SW480 (cell line): ENCODE measurements at regions not wholly inside any gene's neighbourhood (a gene's known extent, or its start where the extent isn't known, plus 50 kb on each side); places are given as distances from the start of the nearest gene placed in this dataset.
A peak's percentile ranks its signal among the peaks of the same experiment; 100 is the strongest.

Experiments
- DNase-seq: peaks from one replicate; pipeline ENCODE4 v3.0.0-alpha.2; 2016; ENCODE audit warnings: low spot score

- no peak for DNase-seq
Observed at GRCh38 chr6:40796260-40797221, 209.4 kb upstream of the LRFN2 start.

DNA sequence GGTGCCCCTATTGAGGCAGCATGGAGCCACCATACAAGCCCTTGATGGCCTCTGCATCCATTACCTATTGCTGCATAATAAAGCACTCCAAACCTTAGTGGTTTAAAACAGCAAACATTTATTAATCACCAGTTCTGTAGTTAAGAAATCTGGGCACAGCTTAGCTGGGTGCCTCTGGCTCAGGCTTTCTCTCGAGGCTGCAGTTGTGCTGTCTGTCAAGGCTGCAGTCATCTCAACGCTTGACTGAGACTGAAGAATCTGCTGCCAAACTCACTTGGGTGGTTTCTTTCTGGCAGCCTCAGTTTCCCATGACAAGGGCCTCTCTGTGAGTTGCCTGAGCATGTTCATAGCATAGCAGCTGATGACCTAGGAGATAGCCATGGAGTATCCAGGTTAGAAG is 207.4 kb upstream of the LRFN2 start:
- no peak for DNase-seq

DNA sequence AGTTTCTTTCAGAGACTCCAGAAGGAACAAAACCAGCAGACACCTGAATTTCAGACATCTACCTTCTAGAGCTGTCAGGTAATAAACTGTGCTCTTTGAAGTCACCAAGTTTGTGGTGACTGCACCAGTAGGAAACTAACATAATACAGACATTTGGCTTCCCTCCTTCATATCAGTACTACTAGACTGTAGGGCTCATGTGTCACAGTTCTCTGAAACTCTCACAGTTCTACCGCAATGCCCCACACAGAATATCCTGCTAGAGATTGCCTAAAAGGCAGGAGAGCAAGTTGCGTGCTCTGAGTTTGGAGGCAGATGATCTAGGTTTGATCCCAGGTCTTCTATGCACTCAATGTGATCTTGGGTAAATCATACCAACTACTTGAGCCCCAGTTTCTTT is 205.0 kb upstream of the LRFN2 start:
- DNase-seq = no peak

- peak; percentile 8 for DNase-seq
Observed at GRCh38 chr6:40791004-40791403, 203.8 kb upstream of the LRFN2 start.

GRCh38 chr6:40788661-40789655 is 201.8 kb upstream of the LRFN2 start:
- no peak for DNase-seq

- no peak for DNase-seq
Observed at GRCh38 chr6:40782355-40782754, 195.2 kb upstream of the LRFN2 start.

GRCh38 chr6:40780637-40781036 is 193.5 kb upstream of the LRFN2 start:
- DNase-seq = no peak

- DNase-seq = peak; percentile 28
Observed at GRCh38 chr6:40779409-40779808, 192.2 kb upstream of the LRFN2 start.

GRCh38 chr6:40778918-40779317 is 191.8 kb upstream of the LRFN2 start:
- DNase-seq = no peak

GRCh38 chr6:40778196-40778595 is 191.0 kb upstream of the LRFN2 start:
- DNase-seq = peak; percentile 14

- peak; percentile 7 for DNase-seq
Observed at GRCh38 chr6:40774932-40775331, 187.8 kb upstream of the LRFN2 start.

DNA sequence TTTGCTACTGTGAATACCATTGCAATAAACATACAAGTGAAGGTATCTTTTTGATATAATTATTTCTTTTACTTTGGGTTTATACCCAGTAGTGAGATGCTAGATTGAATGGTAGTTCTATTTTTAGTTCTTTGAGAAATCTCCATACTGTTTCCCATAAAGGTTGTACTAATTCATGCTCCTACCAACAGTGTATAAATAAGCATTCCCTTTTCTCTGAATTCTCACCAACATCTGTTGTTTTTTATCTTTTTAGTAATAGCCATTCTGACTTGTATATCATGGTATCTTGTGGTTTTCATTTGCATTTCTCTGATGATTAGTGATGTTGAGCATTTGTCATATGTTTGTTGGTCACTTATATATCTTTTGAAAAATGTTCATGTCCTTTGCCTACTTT is 183.6 kb upstream of the LRFN2 start:
- no peak for DNase-seq

DNA sequence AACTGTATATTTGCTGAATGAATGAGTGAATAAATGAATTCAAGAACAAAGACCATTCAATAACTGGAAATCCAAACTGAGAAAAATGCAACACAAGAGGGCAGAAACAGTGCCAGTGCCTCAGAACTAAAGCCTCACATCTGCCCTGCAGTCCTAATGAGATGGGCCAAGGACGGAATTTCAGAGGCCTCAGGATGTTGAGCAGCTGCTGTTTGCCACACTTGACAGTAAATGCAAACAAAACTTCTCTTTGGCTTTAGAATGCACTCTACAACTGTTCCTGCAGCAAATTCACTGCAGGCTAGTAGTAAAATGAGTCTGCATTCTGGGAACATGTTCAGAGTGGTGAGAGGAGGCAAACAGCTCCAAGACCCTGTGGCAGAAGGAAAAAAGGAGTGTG is 177.6 kb upstream of the LRFN2 start:
- DNase-seq = no peak

DNA sequence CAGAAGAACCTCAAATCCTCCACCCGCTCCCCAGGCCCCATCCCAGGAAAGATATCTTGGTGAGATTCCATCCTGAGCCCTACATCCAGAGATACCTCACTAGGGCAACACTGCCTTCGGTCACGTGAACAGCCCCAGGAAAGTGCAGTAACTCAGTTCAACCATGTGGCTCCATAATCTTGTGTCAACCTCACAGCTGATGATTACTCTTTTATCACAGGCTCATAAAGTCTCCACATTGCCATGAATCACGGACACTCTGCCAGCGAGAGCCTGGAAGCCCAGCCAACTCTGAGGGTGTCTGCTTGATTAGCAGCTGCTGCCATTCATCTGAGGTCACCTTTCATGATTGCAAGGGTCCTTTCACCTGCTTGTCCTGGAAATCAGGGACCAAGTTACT is 175.8 kb upstream of the LRFN2 start:
- no peak for DNase-seq

DNA sequence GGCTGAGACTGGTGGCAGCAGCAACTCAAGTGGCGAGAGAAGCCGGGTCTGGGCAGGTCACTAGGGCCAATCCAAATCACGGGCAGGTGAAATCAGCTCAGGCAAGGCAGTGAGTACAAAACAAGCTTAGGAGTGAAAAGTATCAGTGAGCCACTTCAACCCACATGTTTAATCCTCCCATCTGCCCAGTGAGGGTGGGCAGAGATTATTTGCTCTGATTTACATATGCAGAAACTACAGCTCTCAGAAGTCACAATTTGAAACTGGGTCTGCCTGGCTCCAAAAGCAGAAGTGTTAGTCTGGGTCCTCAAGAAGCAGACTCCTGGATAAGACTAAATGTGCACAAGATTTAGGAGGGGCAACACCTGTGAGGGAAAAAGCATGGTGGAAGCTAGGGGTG is 173.7 kb upstream of the LRFN2 start:
- DNase-seq = no peak

DNA sequence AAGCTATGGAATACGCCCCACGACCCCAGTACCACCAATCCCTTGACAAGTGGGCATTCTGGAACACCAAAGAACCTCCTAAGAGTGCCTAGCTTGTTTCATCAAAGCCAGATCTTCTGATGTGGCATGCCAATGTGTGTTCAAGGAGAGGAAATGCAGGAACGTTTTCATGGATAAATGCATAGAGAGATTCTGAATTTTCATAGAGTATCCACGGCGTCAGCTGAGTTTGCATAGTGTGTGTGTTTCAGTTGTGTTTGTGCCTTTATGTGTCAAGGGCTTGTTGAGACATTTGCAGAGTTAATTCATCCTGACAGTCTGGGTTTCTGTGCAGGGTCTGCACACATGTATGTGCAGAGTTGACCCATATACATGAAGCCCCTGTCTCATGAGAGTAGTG is 172.7 kb upstream of the LRFN2 start:
- DNase-seq = no peak

DNA sequence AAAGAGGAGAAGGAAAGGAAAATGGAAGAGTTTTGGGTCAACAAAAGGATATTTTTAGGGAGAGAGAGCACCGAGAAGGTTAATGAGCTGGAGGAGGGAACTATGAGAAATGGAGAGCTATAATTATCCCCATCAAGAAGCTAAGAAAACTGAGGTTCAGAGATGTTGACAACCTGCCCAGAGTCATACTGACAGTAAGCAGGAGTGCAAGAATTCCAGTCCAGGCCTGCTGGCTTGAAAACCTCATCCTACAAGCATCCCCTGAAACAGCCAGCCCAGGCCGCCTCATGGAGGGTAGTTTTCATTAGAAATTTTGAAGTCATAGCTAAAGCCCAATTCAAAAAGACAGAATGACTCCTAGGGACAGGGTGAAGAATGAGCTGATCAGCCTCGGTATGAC is 172.1 kb upstream of the LRFN2 start:
- DNase-seq = no peak

GRCh38 chr6:40755749-40756452 is 168.7 kb upstream of the LRFN2 start:
- DNase-seq = no peak

DNA sequence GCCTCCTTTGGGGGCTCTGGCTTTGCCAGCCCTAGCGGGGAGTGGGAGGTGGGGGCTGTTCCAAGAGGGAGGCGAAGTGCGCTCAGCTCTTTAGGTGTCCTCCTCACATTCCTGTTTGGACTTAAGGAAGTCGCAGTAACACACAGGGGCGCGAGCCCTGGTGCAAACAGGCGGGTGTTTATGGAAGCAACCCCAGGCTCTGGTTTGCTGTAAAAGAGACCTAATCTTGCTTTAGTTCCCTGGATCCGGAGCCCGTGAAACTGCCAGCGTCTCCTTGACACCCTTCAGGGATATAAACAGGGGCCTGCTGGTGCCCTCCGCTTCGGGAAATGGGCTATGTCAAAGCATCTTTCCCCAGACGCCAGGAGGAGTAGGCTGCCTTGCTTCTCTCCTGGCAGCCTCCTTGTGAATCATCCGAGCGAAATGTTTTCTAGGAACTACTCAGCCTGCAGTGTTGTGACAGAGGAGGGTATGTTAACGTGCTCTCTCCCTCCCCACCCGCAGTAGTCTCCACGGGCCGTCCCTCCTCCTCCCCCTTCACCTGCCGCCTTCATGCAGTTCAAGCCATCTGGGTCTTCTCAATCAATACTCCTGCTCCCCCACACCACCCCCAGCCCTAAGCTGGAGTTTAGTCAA is 168.0 kb upstream of the LRFN2 start:
- no peak for DNase-seq

DNA sequence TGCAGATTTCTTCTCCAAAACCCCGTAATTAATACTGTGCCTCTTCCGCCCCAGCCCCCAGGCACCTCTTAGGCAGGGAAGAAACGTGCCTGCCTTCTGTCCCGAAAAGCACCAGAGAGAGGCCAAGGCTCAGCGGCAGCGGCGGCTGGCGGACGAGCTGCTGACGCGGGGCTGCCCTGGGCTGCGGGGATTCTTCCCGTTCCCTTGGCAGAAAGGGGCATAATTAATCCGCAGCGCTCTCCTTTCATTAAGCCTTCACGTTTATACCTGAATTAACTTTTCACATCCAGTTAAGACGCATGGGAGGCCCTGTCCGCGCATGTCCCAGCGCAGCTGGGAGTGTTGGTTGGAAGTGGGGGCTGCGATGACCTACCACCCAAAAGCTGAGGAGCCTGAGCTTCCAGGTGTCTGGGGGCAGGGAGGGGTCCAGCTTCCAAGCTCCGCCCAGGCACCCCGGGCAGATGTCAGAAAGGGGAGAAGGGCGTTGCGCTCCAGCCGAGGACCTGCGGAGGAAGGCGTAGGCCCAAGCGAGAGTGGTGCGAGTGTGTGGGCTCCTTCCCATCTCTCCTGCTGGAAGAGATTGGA is 167.4 kb upstream of the LRFN2 start:
- no peak for DNase-seq
